Body of pancreas (tissue), 4 donors: ENCODE measurements at regions not wholly inside any gene's neighbourhood (a gene's known extent, or its start where the extent isn't known, plus 50 kb on each side); places are given as distances from the start of the nearest gene placed in this dataset.

ENCODE experiments used
- ATAC-seq: fragments of 150-250 bp; one replicate; pipeline ENCODE4 v1.9.1; 2016
- DNase-seq, 4 donors: peaks; one replicate each; pipeline ENCODE4 v3.0.0-alpha.2; 2019
- H3K27ac ChIP-seq, 4 donors: fragments of 200-600 bp; sonication (generic); 1 replicate in 3 of 4; 2 replicates in 1 of 4; pipeline versions ENCODE4 v1.5.1 to v1.6.1; 2016 to 2019; ENCODE audit warnings: mild to moderate bottlenecking in 1 of 4, mixed read lengths in 1 of 4, moderate library complexity in 1 of 4
- H3K27me3 ChIP-seq, 2 donors: fragments of 200-600 bp; sonication (generic); one replicate each; pipeline ENCODE4 v1.6.0; 2016; ENCODE audit warnings: mild to moderate bottlenecking in 1 of 2
- H3K36me3 ChIP-seq, 2 donors: fragments of 200-600 bp; sonication (generic); replicated peaks in 1 of 2; 2 replicates each; pipeline ENCODE4 v1.5.1; 2016; ENCODE audit warnings: low read depth in 2 of 2; ENCODE audit not compliant: insufficient read depth in 1 of 2
- H3K4me1 ChIP-seq: fragments of 200-600 bp; sonication (generic); one replicate; pipeline ENCODE4 v1.6.0; 2016
- H3K4me3 ChIP-seq, 2 donors: fragments of 200-600 bp; sonication (generic); 1 replicate in 1 of 2; 2 replicates in 1 of 2; pipeline ENCODE4 v1.5.1; 2016 to 2019
- H3K9me3 ChIP-seq, 3 donors: fragments of 200-600 bp; sonication (generic); 1 replicate in 2 of 3; 2 replicates in 1 of 3; pipeline ENCODE4 v1.5.1; 2016
- CTCF ChIP-seq, 7 experiments: fragments of 450-650 bp in 4 of 7; fragments of 200-600 bp in 3 of 7; sonication (generic) in 3 of 7; IDR thresholded peaks; one replicate each; pipeline ENCODE4 v1.5.1; 2016 to 2019; ENCODE audit warnings: antibody characterized with exemption in 7 of 7
- POLR2A ChIP-seq, 3 donors: fragments of 450-650 bp; IDR thresholded peaks; one replicate each; pipeline ENCODE4 v1.6.1; 2016; ENCODE audit warnings: antibody characterized with exemption in 3 of 3, mild to moderate bottlenecking in 2 of 3
- WGBS, 2 donors: methylation state at CpG; one replicate each; pipeline ENCODE4 v1.1.5; 2017; 5-methylcytosine and 5-hydroxymethylcytosine counted together
- intact Hi-C: fragments of 100-400 bp; cut with DNase I; formaldehyde crosslinking; loops from one replicate; pipeline ENCODE4 v1.15.1; 2023

- Histone ChIP-seq H3K27me3 (no peaks in the 10 kb centered on the region), H3K27ac (no peak overlapping the region), H3K36me3 (no peaks in the 10 kb centered on the region), H3K4me3 (no peak overlapping the region), H3K4me1 (no peaks in the 10 kb centered on the region), H3K9me3 (no peaks in the 10 kb centered on the region)
- ATAC-seq, result no peak
- intact Hi-C loops, result no loop called here
- no peak for DNase-seq
- TF ChIP-seq CTCF (IDR thresholded peaks at IDR 0.05) (no peak), POLR2A (IDR thresholded peaks at IDR 0.05) (no peak)
Measured at GRCh38 chr7:136293841-136294391, 316.8 kb upstream of the MTPN start.

GRCh38 chr7:136293272-136293671 lies 316.1 kb upstream of the MTPN start:
- H3K4me1 ChIP-seq, result no peaks in the 10 kb centered on the region
- H3K27me3 ChIP-seq, result no peaks in the 10 kb centered on the region
- no peaks in the 10 kb centered on the region for H3K9me3 ChIP-seq
- H3K27ac ChIP-seq, result no peak overlapping the region
- TF ChIP-seq CTCF (IDR thresholded peaks at IDR 0.05), result no peak
- TF ChIP-seq POLR2A (IDR thresholded peaks at IDR 0.05), result no peak
- intact Hi-C loops, result no loop called here
- WGBS, 2 donors, result 51 to 61% methylated on average over 6 of the region's 6 CpGs
- H3K36me3 ChIP-seq, result no peaks in the 10 kb centered on the region
- H3K4me3 ChIP-seq, result no peak overlapping the region
- ATAC-seq (no peak), DNase-seq (no peak)

GRCh38 chr7:136292365-136292764 lies 315.2 kb upstream of the MTPN start:
- Histone ChIP-seq H3K27ac (no peak overlapping the region), H3K4me3 (no peak overlapping the region), H3K27me3 (no peaks in the 10 kb centered on the region), H3K36me3 (no peaks in the 10 kb centered on the region), H3K9me3 (no peaks in the 10 kb centered on the region), H3K4me1 (no peaks in the 10 kb centered on the region)
- no peak for TF ChIP-seq CTCF (IDR thresholded peaks at IDR 0.05)
- TF ChIP-seq POLR2A (IDR thresholded peaks at IDR 0.05), result no peak
- DNase-seq (no peak), ATAC-seq (no peak)
- intact Hi-C loops, result no loop called here

GRCh38 chr7:136290351-136290750 lies 313.2 kb upstream of the MTPN start:
- TF ChIP-seq CTCF (IDR thresholded peaks at IDR 0.05) (no peak), POLR2A (IDR thresholded peaks at IDR 0.05) (no peak)
- Histone ChIP-seq H3K27ac (no peak overlapping the region), H3K36me3 (no peaks in the 10 kb centered on the region), H3K27me3 (no peaks in the 10 kb centered on the region), H3K4me1 (no peaks in the 10 kb centered on the region), H3K9me3 (no peaks in the 10 kb centered on the region), H3K4me3 (no peak overlapping the region)
- intact Hi-C loops, result no loop called here
- ATAC-seq, result no peak
- WGBS, 2 donors, result 70 to 75% methylated on average over 1 of the region's 1 CpG
- DNase-seq, result no peak

GRCh38 chr7:136278057-136278456 lies 300.9 kb upstream of the MTPN start:
- H3K4me3 ChIP-seq, result no peak overlapping the region
- peak overlapping the region in 3 of 4 donors; percentile 58 to 64 (median 60) for H3K27ac ChIP-seq
- TF ChIP-seq POLR2A (IDR thresholded peaks at IDR 0.05), result no peak
- no peak for TF ChIP-seq CTCF (IDR thresholded peaks at IDR 0.05)
- intact Hi-C loops, result no loop called here
- WGBS, 2 donors, result 11 to 17% methylated on average over 2 of the region's 2 CpGs
- H3K4me1 ChIP-seq, result no peaks in the 10 kb centered on the region
- peak; percentile 89 for ATAC-seq
- no peaks in the 10 kb centered on the region for H3K27me3 ChIP-seq
- no peaks in the 10 kb centered on the region for H3K36me3 ChIP-seq
- no peaks in the 10 kb centered on the region for H3K9me3 ChIP-seq
- peak; percentile 13 to 42 (median 18) for DNase-seq
